ENCODE measurements at regions not wholly inside any gene's neighbourhood (a gene's known extent, or its start where the extent isn't known, plus 50 kb on each side); places are given as distances from the start of the nearest gene placed in this dataset.
"Not testable (repeated sequence)": the region's sequence is repeated elsewhere in the genome, so short reads cannot be mapped to it uniquely, and the experiment has no call there.

DNA sequence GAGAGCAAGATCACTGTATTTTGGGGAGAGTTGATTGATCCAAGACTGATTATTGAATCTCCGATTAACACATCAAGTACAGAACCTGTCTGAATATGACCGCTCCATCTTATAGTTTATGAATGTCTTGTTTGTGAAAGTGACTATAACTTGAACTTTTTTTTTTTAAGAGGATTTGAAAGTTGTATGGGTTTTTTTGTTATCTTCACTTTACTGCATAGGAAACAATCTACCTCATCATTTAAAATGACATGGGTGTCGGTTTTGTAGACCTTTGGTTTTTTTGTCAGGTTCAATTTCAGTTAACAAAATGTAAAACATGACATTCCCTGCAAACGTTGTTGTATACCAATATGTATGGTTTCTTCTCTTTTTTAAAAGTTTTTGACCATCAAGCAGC, 103.0 kb upstream of the NUDT6 start:
- TF ChIP-seq SMC3 (conservative IDR thresholded peaks at IDR 0.05; ENCODE audit: poor library complexity), result no peak
- Histone ChIP-seq H3K27ac (ENCODE audit: low read length) (no peak overlapping the region), H3K9me2 (ENCODE audit: insufficient read depth, low read length) (no peaks in the 10 kb centered on the region), H4K20me1 (ENCODE audit: insufficient read depth) (no peaks in the 10 kb centered on the region), H3K79me2 (replicated peaks; ENCODE audit: insufficient read depth, low read length) (no peaks in the 10 kb centered on the region), H3K4me3 (ENCODE audit: low read length) (no peak overlapping the region), H2AFZ (ENCODE audit: low read depth, low read length) (no peak overlapping the region), H3K9me3 (ENCODE audit: low read length) (no peaks in the 10 kb centered on the region), H3F3A (ENCODE audit: insufficient read depth, low read length, poor library complexity, severe bottlenecking) (no peaks in the 10 kb centered on the region), H3K36me3 (ENCODE audit: insufficient read depth, low read length) (no peaks in the 10 kb centered on the region), H3K27me3 (ENCODE audit: insufficient read depth, low read depth, low read length) (no peaks in the 10 kb centered on the region), H3K9ac (ENCODE audit: low read length) (no peak overlapping the region), H3K4me2 (ENCODE audit: low read length) (no peak overlapping the region)

GRCh38 chr4:123026015-123026414, 103.6 kb upstream of the NUDT6 start:
- not testable (repeated sequence) for H3K27me3 ChIP-seq (ENCODE audit: insufficient read depth, low read depth, low read length); H3F3A ChIP-seq (ENCODE audit: insufficient read depth, low read length, poor library complexity, severe bottlenecking); H3K4me2 ChIP-seq (ENCODE audit: low read length); H3K9ac ChIP-seq (ENCODE audit: low read length); H2AFZ ChIP-seq (ENCODE audit: low read depth, low read length); H3K79me2 ChIP-seq (replicated peaks; ENCODE audit: insufficient read depth, low read length); H3K9me3 ChIP-seq (ENCODE audit: low read length); H3K36me3 ChIP-seq (ENCODE audit: insufficient read depth, low read length); H3K27ac ChIP-seq (ENCODE audit: low read length); H4K20me1 ChIP-seq (ENCODE audit: insufficient read depth); H3K9me2 ChIP-seq (ENCODE audit: insufficient read depth, low read length); H3K4me3 ChIP-seq (ENCODE audit: low read length)

DNA sequence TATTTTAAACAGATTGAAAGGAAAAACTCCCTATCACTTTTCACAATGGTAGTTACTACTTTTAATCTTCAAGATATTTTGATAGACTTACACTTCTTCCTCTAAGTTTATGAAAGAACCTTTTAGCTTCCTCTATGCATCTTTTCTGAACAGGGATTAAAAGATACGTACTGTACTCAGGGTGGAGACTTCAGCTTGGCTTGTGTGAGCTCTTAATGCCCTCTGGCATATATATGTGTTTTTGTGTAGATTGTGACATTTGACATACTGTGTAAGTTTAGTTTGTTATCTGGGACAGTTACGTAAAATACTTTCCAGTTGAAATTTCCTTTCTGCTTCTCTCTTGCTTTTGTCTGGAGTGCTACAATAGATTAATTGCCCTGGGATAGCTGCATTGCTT, 109.3 kb upstream of the NUDT6 start:
- Histone ChIP-seq H3K79me2 (replicated peaks; ENCODE audit: insufficient read depth, low read length) (no peaks in the 10 kb centered on the region), H3F3A (ENCODE audit: insufficient read depth, low read length, poor library complexity, severe bottlenecking) (no peaks in the 10 kb centered on the region), H4K20me1 (ENCODE audit: insufficient read depth) (no peaks in the 10 kb centered on the region), H3K4me3 (ENCODE audit: low read length) (no peak overlapping the region), H3K36me3 (ENCODE audit: insufficient read depth, low read length) (no peaks in the 10 kb centered on the region), H2AFZ (ENCODE audit: low read depth, low read length) (no peak overlapping the region), H3K9me2 (ENCODE audit: insufficient read depth, low read length) (no peaks in the 10 kb centered on the region), H3K9ac (ENCODE audit: low read length) (no peak overlapping the region), H3K27me3 (ENCODE audit: insufficient read depth, low read depth, low read length) (no peaks in the 10 kb centered on the region), H3K9me3 (ENCODE audit: low read length) (no peaks in the 10 kb centered on the region), H3K27ac (ENCODE audit: low read length) (no peak overlapping the region), H3K4me2 (ENCODE audit: low read length) (no peak overlapping the region)
- no peak for TF ChIP-seq TAF1 (IDR thresholded peaks at IDR 0.05; ENCODE audit: low read depth)
- TF ChIP-seq REST (IDR thresholded peaks at IDR 0.05; ENCODE audit: borderline replicate concordance), result no peak
- TF ChIP-seq SMC3 (conservative IDR thresholded peaks at IDR 0.05; ENCODE audit: poor library complexity), result no peak
- no peak for TF ChIP-seq RAD21 (conservative IDR thresholded peaks at IDR 0.05)
- TF ChIP-seq MXI1 (conservative IDR thresholded peaks at IDR 0.05; ENCODE audit: poor library complexity, severe bottlenecking), result no peak
- TF ChIP-seq, protein P1, sequence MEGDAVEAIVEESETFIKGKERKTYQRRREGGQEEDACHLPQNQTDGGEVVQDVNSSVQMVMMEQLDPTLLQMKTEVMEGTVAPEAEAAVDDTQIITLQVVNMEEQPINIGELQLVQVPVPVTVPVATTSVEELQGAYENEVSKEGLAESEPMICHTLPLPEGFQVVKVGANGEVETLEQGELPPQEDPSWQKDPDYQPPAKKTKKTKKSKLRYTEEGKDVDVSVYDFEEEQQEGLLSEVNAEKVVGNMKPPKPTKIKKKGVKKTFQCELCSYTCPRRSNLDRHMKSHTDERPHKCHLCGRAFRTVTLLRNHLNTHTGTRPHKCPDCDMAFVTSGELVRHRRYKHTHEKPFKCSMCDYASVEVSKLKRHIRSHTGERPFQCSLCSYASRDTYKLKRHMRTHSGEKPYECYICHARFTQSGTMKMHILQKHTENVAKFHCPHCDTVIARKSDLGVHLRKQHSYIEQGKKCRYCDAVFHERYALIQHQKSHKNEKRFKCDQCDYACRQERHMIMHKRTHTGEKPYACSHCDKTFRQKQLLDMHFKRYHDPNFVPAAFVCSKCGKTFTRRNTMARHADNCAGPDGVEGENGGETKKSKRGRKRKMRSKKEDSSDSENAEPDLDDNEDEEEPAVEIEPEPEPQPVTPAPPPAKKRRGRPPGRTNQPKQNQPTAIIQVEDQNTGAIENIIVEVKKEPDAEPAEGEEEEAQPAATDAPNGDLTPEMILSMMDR (IDR thresholded peaks at IDR 0.05; ENCODE audit: poor library complexity, severe bottlenecking), result no peak
